ENCODE measurements at regions not wholly inside any gene's neighbourhood (a gene's known extent, or its start where the extent isn't known, plus 50 kb on each side); places are given as distances from the start of the nearest gene placed in this dataset.
"Not testable (repeated sequence)": the region's sequence is repeated elsewhere in the genome, so short reads cannot be mapped to it uniquely, and the experiment has no call there.

DNA sequence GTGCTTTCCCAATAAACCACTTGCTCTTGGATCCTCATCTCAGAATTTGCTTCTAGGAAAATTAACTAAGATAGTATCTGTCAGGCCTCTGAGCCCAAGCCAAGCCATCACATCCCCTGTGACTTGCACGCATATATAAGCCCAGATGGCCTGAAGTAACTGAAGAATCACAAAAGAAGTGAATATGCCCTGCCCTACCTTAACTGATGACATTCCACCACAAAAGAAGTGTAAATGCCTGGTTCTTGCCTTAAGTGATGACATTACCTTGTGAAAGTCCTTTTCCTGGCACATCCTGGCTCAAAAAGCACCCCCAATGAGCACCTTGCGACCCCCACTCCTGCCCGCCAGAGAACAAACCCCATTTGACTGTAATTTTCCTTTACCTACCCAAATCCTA, 255.0 kb upstream of the SPTLC3 start:
- TF ChIP-seq KLF10 (tag by site-specific recombination; IDR thresholded peaks at IDR 0.05); ZNF350 (tag by site-specific recombination; IDR thresholded peaks at IDR 0.05); ZNF768 (tag by site-specific recombination; IDR thresholded peaks at IDR 0.05); GLI4 (tag by site-specific recombination; IDR thresholded peaks at IDR 0.05); ZNF335 (tag by site-specific recombination; conservative IDR thresholded peaks at IDR 0.05); ZFP3 (tag by site-specific recombination; IDR thresholded peaks at IDR 0.05; ENCODE audit: low read depth); ZNF561 (tag by site-specific recombination; IDR thresholded peaks at IDR 0.05; ENCODE audit: borderline replicate concordance): not testable (repeated sequence)
- TF ChIP-seq, protein P1, sequence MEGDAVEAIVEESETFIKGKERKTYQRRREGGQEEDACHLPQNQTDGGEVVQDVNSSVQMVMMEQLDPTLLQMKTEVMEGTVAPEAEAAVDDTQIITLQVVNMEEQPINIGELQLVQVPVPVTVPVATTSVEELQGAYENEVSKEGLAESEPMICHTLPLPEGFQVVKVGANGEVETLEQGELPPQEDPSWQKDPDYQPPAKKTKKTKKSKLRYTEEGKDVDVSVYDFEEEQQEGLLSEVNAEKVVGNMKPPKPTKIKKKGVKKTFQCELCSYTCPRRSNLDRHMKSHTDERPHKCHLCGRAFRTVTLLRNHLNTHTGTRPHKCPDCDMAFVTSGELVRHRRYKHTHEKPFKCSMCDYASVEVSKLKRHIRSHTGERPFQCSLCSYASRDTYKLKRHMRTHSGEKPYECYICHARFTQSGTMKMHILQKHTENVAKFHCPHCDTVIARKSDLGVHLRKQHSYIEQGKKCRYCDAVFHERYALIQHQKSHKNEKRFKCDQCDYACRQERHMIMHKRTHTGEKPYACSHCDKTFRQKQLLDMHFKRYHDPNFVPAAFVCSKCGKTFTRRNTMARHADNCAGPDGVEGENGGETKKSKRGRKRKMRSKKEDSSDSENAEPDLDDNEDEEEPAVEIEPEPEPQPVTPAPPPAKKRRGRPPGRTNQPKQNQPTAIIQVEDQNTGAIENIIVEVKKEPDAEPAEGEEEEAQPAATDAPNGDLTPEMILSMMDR (tag by site-specific recombination; IDR thresholded peaks at IDR 0.05), result not testable (repeated sequence)
- TF ChIP-seq, protein P2, sequence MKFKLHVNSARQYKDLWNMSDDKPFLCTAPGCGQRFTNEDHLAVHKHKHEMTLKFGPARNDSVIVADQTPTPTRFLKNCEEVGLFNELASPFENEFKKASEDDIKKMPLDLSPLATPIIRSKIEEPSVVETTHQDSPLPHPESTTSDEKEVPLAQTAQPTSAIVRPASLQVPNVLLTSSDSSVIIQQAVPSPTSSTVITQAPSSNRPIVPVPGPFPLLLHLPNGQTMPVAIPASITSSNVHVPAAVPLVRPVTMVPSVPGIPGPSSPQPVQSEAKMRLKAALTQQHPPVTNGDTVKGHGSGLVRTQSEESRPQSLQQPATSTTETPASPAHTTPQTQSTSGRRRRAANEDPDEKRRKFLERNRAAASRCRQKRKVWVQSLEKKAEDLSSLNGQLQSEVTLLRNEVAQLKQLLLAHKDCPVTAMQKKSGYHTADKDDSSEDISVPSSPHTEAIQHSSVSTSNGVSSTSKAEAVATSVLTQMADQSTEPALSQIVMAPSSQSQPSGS (tag by site-specific recombination; IDR thresholded peaks at IDR 0.05; ENCODE audit: low read depth), result not testable (repeated sequence)
- TF ChIP-seq, protein P3, sequence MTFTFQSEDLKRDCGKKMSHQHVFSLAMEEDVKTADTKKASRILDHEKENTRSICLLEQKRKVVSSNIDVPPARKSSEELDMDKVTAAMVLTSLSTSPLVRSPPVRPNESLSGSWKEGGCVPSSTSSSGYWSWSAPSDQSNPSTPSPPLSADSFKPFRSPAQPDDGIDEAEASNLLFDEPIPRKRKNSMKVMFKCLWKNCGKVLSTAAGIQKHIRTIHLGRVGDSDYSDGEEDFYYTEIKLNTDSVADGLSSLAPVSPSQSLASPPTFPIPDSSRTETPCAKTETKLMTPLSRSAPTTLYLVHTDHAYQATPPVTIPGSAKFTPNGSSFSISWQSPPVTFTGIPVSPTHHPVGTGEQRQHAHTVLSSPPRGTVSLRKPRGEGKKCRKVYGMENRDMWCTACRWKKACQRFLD (tag by site-specific recombination; IDR thresholded peaks at IDR 0.05), result not testable (repeated sequence)
- TF ChIP-seq, protein P4, sequence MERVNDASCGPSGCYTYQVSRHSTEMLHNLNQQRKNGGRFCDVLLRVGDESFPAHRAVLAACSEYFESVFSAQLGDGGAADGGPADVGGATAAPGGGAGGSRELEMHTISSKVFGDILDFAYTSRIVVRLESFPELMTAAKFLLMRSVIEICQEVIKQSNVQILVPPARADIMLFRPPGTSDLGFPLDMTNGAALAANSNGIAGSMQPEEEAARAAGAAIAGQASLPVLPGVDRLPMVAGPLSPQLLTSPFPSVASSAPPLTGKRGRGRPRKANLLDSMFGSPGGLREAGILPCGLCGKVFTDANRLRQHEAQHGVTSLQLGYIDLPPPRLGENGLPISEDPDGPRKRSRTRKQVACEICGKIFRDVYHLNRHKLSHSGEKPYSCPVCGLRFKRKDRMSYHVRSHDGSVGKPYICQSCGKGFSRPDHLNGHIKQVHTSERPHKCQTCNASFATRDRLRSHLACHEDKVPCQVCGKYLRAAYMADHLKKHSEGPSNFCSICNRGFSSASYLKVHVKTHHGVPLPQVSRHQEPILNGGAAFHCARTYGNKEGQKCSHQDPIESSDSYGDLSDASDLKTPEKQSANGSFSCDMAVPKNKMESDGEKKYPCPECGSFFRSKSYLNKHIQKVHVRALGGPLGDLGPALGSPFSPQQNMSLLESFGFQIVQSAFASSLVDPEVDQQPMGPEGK (tag by site-specific recombination; IDR thresholded peaks at IDR 0.05), result not testable (repeated sequence)
